Embryonic facial prominence (tissue), 1 donor: ENCODE measurements at regions not wholly inside any gene's neighbourhood (a gene's known extent, or its start where the extent isn't known, plus 50 kb on each side); places are given as distances from the start of the nearest gene placed in this dataset.

Source experiments
- DNase-seq: peaks from one replicate; pipeline ENCODE4 v3.0.0-alpha.2; 2016; ENCODE audit errors: extremely low spot score

GRCh38 chr1:87718241-87718950 is 389.7 kb downstream of the LMO4 start:
- DNase-seq = no peak

DNA sequence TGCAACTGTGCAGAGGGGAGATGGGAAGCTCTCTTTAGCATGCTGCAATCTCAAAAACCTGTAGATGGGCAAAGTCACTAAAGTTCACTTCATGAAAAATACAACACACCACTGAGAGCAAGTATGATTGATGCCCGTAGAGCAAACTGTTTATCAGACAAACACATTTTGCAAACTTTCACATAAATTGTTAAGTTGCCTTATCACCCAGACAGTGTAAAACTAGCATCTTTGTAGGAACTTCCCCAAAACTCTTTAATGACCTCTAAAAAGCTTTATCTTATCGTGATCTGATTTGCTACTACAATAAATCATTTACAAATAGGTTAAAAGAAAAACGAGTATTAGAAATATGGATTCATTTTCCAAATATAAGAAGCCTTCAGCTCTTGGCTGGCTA is 391.0 kb downstream of the LMO4 start:
- DNase-seq = no peak

DNA sequence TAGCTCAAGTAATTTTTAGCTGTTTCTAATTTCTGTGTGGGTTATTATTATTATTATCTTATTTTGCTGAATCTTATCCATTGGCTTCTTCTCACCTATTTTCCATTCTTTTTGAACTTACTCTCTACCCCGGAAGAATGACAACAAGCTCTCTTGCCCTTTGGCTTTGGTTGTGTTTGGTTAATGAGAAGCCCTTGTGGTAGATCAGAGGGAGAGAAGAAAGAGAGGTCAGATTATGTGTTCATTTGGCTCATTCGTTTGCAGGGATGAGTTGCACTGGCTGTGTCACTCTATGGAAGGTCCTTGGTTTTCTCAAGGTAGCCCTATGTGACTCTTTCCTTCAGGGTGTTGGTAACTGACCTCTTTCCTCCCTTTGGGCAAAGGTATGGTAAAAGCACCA is 391.9 kb downstream of the LMO4 start:
- no peak for DNase-seq

DNA sequence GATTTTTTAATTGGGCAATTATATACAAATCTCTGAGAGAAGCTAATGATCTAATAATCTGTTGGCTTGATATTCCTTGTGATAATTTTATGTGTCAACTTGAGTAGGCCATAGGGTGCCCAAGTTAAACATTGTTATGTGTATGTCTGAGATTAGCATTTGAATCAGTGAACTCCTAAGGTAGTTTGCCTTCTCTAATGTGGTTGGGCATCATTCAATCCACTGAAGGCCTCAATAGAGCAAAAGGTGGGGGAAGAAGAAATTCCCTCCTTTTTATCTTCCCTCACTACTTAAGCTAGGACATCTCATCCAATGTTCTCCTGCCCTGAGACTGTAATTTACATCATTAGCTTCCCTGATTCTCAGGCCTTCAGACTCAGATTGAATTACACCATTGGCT is 394.5 kb downstream of the LMO4 start:
- no peak for DNase-seq

DNA sequence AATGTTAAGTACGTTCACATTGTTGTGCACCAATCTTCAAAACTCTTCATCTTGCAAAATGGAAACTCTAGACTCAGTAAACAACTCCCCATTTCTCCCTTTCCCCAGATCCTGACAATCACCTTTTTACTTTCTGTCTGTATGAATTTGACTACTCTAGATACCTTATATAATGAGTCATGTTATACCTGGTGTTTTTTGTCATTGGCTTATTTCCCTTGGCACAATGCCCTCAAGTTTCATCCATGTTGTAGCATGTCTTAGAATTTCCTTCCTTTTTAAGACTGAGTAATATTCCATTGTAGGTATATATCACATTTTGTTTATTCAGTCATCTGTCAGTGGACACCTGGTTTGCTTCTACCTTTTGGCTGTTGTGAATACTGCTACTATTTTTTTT is 399.5 kb downstream of the LMO4 start:
- no peak for DNase-seq

- DNase-seq = no peak
Measured at GRCh38 chr1:87730274-87731216, 401.9 kb downstream of the LMO4 start.

GRCh38 chr1:87733386-87733785 is 404.7 kb downstream of the LMO4 start:
- no peak for DNase-seq

DNA sequence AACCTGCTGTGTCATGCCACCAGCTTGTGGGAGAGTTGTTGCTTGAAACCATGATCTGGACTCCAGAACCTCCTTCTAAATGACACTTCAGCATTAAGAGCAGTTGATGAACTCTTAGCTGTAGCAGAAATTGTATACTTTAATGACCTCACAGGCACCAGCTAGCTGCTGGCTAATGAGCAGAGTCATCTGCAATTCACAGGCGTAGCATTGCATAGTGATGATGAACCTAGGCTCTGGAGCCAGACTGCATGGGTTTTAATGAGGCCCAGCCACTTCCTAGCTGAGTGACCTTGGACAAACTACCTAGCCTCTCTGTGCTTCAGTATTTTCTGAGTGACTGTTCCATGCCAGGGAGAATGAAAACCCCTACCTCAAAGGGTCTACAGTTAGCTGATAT is 407.1 kb downstream of the LMO4 start:
- DNase-seq = no peak

DNA sequence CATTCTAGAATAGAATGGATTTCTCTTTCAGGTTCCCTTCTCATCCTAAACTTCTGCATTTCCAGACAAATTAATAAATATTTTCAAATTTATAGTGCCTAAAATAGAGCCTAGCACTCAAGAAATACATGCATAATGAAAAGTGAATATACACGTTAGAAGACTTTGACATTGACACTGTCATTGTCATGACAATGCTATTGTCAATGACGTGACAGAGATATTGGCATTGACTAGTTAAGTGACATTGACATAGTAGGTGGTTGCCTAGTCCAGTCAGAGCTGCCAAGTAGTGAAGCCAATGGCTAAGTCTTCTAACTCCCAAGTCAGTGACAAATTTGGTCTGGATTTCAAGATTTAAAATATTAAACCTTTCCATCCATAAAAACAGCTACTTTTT is 410.5 kb downstream of the LMO4 start:
- DNase-seq = no peak

GRCh38 chr1:87739704-87740103 is 411.0 kb downstream of the LMO4 start:
- no peak for DNase-seq

- DNase-seq = no peak
Measured at GRCh38 chr1:87743256-87743655, 414.6 kb downstream of the LMO4 start.

DNA sequence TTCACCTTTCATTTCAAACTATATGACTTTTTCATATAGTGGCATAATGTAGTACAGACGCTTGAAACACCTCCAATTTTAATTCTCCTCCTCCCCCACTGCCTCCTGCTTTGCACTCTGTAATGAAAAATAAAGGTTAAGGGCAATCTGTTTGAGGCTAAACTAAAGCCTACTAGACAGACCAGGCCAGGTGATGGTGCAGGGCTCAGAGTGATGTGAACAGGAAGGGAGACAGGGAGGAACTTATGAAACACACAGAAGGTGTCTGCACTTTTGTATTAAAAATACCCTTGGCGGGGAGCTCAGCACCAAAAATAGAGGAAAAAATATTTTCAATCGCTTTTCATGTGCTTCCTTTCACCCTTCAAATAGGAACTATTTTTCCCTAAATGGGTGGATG is 415.4 kb downstream of the LMO4 start:
- no peak for DNase-seq

DNA sequence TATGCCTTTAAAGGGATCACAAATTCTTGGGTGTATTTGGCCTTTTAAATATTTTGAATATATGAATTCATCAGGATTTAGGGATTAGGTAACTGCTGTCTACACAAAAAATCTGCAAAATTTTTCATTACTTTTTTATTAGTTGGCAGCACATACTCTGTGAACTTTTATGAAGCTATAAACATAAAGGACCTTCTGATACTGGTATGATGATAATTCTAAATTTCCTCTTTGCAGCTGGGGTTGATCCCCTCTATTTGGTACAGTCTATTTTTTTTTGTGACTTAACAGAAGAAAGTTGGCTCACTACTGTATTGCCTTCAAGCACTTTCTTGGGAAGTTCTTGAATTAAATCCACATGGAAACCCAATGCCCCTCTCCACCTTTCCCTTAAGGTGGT is 416.1 kb downstream of the LMO4 start:
- no peak for DNase-seq

- DNase-seq = no peak
Measured at GRCh38 chr1:87753366-87753765, 424.7 kb downstream of the LMO4 start.

- DNase-seq = no peak
Measured at GRCh38 chr1:87754139-87754538, 425.5 kb downstream of the LMO4 start.

- DNase-seq = no peak
Measured at GRCh38 chr1:87757676-87758075, 429.0 kb downstream of the LMO4 start.

DNA sequence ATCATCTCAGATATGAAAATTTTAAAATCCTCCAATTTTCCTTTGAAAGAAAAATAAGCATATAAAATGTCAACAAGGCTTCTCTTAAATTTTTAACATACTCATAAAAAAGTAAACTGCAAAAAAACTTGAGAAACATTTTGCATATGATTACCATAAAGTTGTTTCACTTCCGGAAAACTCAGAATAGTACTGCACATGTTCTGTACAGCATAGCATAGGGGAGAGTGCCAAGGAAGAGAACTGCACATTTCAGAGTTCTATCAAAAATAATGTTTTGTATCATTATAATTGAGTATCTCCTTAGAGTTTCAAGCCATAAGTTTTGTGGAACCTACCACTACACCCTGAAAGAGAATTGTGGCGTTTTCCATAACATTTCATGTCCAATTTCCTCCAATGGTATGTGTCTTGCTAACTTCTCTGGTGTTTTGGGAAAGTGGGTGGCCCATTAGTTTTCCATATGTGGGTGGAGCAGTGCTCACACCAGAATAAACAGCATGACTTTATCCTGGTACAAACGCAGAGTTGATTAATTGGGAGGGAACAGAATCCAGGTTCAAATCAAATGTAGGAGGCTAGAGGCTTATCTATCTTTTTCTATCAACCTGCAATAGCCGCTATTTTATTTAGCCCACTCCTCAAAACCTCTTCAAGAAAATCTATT is 430.9 kb downstream of the LMO4 start:
- DNase-seq = no peak

DNA sequence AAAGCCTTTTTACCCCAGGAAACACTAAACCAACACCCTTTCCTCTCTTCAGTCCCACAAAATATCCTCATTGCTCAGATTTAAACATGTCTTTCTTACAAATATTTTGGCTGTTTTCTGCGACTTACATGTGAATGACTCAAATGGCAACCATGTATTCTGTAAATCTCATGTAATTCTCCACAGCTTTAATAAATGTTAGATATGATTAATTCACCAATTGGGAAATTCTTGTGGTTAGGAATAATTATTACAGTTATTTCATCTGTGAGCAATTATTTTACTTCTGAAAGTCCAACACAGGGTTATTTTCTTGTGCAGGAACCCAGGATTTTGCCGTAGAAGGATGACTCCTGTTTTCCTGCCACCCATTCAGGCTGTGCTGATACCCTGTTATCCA is 431.5 kb downstream of the LMO4 start:
- no peak for DNase-seq

DNA sequence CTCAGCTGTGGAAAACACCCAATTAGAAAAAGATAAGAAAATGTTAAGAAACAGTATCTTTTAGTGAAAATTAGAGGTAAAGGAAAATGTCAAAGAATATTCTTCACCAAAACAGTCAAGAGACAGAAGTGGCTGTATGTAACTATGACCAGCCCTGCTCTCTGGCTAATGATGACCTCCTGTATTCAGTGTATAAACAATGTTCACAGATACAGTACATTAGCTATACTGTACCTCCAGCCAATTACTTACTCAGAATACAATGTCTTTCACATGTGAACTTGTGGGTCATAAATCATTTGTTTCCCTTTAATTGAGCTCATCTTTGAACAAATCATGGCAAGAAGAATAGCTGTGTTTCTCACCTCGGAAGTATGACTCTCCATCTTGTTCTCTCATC is 432.0 kb downstream of the LMO4 start:
- DNase-seq = no peak

- no peak for DNase-seq
Measured at GRCh38 chr1:87763483-87763882, 434.8 kb downstream of the LMO4 start.

DNA sequence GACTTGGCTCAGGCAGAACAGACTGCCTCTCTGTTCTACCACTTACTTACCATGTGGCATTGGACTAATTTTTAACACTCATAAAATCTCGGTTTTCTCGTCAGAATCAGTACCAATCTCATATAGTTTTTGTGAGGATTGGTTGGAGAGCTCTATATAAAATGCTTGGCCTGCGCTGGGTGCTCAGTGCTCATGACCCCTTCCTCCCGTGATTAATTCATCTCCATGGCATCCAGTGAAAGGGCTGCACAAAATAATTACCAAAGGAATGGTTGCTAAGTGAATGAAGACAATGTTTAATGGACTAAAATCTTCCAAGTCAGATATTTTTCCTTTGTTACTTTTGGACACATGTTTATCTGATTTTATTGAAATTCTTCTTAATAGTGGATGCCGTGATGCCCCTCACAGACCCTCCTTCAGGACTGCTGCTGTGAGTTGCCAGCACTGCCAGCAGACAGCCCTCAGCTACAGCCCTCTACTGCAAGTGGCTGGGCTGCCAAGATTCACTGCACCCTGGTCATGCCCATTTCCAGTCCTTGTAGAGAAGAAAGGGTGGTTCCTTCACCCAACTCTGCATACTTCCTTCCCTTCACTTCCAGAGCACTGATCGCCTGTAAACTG is 436.5 kb downstream of the LMO4 start:
- DNase-seq = no peak

DNA sequence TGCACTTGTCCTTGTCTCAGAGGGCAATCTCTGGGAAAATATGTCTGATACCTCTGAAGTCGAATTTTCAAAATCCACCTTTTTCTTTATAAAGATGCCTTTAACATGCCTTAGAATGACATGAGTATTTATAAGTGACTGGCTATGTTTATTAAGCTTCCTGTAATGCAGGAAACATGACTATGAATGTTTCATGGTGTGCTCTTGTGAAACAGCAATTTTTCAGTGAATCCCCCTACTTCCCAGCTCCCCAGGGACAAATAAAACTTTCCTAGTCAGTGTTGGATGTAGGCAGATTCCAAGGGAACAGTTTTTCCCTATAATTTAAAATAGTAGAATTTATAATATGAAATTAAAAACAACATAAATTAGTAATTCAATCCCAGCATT is 437.0 kb downstream of the LMO4 start:
- DNase-seq = no peak
